ENCODE measurements at regions not wholly inside any gene's neighbourhood (a gene's known extent, or its start where the extent isn't known, plus 50 kb on each side); places are given as distances from the start of the nearest gene placed in this dataset.

DNA sequence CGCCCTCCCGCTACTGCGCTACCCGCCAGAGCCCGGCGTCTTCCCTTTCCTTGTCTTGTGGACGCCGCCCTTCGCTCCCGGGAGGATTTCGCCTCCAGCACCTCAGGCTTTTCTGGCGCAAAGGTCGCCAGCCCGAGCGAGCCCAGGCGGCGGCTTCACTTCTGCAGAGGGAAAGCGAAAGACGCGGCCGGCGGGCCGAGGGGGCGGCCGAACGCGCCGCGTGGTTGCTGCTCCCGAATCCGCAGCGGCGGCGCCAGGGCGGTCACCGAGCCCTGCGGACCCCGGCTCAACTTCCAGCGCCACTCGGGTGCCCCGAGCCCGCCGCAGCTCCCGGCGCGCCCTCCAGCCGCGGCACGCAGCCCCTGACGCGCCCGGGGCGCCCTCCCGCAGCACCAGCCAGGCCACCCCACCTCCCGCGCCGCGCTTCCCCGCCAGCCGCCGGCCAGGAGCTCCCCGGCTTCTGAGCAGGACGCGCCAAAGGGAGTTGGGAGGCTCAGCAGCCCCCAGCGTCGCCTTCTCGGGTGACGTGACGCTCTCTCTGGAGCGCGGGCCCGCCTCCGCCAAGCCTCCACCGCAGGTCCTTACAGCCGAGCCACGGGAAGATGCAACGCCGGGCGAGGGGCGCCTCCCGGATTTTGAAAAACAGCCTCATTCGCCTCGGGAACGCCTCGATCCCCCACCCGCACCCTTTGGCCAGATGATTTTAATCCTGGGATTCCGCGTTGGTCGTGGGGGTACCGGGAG, 84.9 kb upstream of the EPB41L3 start:
- peaks cover 22% of the 10 kb centered on the region for H3K4me1 ChIP-seq (ENCODE audit: control insufficient read depth, insufficient read depth, low read length)
- no peaks in the 10 kb centered on the region; a peak in 1 of 3 replicates for H3K36me3 ChIP-seq (ENCODE audit: control insufficient read depth in 2 of 2, insufficient read depth in 1 of 2, low read length in 2 of 2)
- TF ChIP-seq ZNF610 (tag by site-specific recombination; IDR thresholded peaks at IDR 0.05; ENCODE audit: borderline replicate concordance) (no peak), KLF10 (tag by site-specific recombination; IDR thresholded peaks at IDR 0.05) (peak; percentile 63; the same call in 1 of the 2 replicates), ZNF132 (tag by site-specific recombination; IDR thresholded peaks at IDR 0.05; ENCODE audit: borderline replicate concordance) (no peak), KLF9 (tag by site-specific recombination; IDR thresholded peaks at IDR 0.05; ENCODE audit: low read depth) (peak; percentile 30), GLIS1 (tag by site-specific recombination; IDR thresholded peaks at IDR 0.05) (0 out of 2 replicates have a peak, but pooled peaks have one; percentile 36), ZBTB26 (tag by site-specific recombination; optimal IDR thresholded peaks at IDR 0.05) (peak; percentile 49), ZBTB8A (tag by site-specific recombination; IDR thresholded peaks at IDR 0.05) (peak; percentile 19; the same call in 1 of the 2 replicates)
- TF ChIP-seq, protein P1, sequence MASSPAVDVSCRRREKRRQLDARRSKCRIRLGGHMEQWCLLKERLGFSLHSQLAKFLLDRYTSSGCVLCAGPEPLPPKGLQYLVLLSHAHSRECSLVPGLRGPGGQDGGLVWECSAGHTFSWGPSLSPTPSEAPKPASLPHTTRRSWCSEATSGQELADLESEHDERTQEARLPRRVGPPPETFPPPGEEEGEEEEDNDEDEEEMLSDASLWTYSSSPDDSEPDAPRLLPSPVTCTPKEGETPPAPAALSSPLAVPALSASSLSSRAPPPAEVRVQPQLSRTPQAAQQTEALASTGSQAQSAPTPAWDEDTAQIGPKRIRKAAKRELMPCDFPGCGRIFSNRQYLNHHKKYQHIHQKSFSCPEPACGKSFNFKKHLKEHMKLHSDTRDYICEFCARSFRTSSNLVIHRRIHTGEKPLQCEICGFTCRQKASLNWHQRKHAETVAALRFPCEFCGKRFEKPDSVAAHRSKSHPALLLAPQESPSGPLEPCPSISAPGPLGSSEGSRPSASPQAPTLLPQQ (tag by site-specific recombination; IDR thresholded peaks at IDR 0.05): 0 out of 2 replicates have a peak, but pooled peaks have one; percentile 11
- H3K9me3 ChIP-seq (ENCODE audit: control insufficient read depth, insufficient read depth, low read depth, low read length): no peaks in the 10 kb centered on the region
- H3K27ac ChIP-seq (ENCODE audit: extremely low read depth, low read depth, low read length): peak overlapping the region; percentile 96; the same call in 1 of the 2 replicates
- ChIA-PET CTCF (interaction anchor here (1.0 kb wide), 1 partner anchor 14 kb away, joined by 3 read pairs; no protein-coding TSS in a partner anchor), POLR2A (interaction anchor here (1.3 to 2.6 kb wide), 4 partner anchors 9 to 85 kb away, joined by 3 to 12 read pairs (median 7); partner anchors contain the start of gene EPB41L3)
- H3K4me3 ChIP-seq (ENCODE audit: low read depth, low read length): peak overlapping the region; percentile 61

- no peaks in the 10 kb centered on the region for H3K9me3 ChIP-seq (ENCODE audit: control insufficient read depth, insufficient read depth, low read depth, low read length)
- TF ChIP-seq, protein P2, sequence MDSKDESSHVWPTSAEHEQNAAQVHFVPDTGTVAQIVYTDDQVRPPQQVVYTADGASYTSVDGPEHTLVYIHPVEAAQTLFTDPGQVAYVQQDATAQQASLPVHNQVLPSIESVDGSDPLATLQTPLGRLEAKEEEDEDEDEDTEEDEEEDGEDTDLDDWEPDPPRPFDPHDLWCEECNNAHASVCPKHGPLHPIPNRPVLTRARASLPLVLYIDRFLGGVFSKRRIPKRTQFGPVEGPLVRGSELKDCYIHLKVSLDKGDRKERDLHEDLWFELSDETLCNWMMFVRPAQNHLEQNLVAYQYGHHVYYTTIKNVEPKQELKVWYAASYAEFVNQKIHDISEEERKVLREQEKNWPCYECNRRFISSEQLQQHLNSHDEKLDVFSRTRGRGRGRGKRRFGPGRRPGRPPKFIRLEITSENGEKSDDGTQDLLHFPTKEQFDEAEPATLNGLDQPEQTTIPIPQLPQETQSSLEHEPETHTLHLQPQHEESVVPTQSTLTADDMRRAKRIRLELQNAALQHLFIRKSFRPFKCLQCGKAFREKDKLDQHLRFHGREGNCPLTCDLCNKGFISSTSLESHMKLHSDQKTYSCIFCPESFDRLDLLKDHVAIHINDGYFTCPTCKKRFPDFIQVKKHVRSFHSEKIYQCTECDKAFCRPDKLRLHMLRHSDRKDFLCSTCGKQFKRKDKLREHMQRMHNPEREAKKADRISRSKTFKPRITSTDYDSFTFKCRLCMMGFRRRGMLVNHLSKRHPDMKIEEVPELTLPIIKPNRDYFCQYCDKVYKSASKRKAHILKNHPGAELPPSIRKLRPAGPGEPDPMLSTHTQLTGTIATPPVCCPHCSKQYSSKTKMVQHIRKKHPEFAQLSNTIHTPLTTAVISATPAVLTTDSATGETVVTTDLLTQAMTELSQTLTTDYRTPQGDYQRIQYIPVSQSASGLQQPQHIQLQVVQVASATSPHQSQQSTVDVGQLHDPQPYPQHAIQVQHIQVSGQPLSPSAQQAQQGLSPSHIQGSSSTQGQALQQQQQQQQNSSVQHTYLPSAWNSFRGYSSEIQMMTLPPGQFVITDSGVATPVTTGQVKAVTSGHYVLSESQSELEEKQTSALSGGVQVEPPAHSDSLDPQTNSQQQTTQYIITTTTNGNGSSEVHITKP (tag by site-specific recombination; IDR thresholded peaks at IDR 0.05): peak; percentile 73
- TF ChIP-seq ZNF335 (tag by site-specific recombination; conservative IDR thresholded peaks at IDR 0.05): 0 out of 2 replicates have a peak, but pooled peaks have one; percentile 9
- TF ChIP-seq SP3 (tag by site-specific recombination; IDR thresholded peaks at IDR 0.05): peak; percentile 18; the same call in 1 of the 2 replicates
- no peak for TF ChIP-seq ZNF768 (tag by site-specific recombination; IDR thresholded peaks at IDR 0.05)
- TF ChIP-seq KLF1 (tag by site-specific recombination; IDR thresholded peaks at IDR 0.05): 0 out of 2 replicates have a peak, but pooled peaks have one; percentile 70
- TF ChIP-seq ZNF202 (tag by site-specific recombination; IDR thresholded peaks at IDR 0.05; ENCODE audit: borderline replicate concordance): no peak
- TF ChIP-seq EGR2 (tag by site-specific recombination; IDR thresholded peaks at IDR 0.05; ENCODE audit: low read depth): peak; percentile 59
- TF ChIP-seq, protein P1 (tag by site-specific recombination; IDR thresholded peaks at IDR 0.05): no peak
- TF ChIP-seq ZFHX2 (tag by site-specific recombination; conservative IDR thresholded peaks at IDR 0.05): peak; percentile 53
- no peak for TF ChIP-seq ZNF132 (tag by site-specific recombination; IDR thresholded peaks at IDR 0.05; ENCODE audit: borderline replicate concordance)
- TF ChIP-seq ZEB2 (tag by site-specific recombination; IDR thresholded peaks at IDR 0.05): no peak
- peak; percentile 22; the same call in 1 of the 2 replicates for TF ChIP-seq CTCF (tag by site-specific recombination; IDR thresholded peaks at IDR 0.05)
- TF ChIP-seq ZNF623 (tag by site-specific recombination; IDR thresholded peaks at IDR 0.05): no peak
- TF ChIP-seq ZNF157 (tag by site-specific recombination; IDR thresholded peaks at IDR 0.05): no peak
- TF ChIP-seq SP2 (tag by site-specific recombination; IDR thresholded peaks at IDR 0.05): peak; percentile 31; the same call in 1 of the 2 replicates
- ChIA-PET POLR2A (interaction anchor here (0.6 to 2.6 kb wide), 3 partner anchors 8 to 100 kb away, joined by 3 to 8 read pairs (median 6); partner anchors contain the start of gene EPB41L3), CTCF (interaction anchor here (0.6 to 1.0 kb wide), 2 partner anchors 13 to 47 kb away, joined by 3 read pairs; no protein-coding TSS in a partner anchor)
- peaks cover 27% of the 10 kb centered on the region for H3K4me1 ChIP-seq (ENCODE audit: control insufficient read depth, insufficient read depth, low read length)
- H3K4me3 ChIP-seq (ENCODE audit: low read depth, low read length): peak overlapping the region; percentile 61
- peak overlapping the region; percentile 96; the same call in 1 of the 2 replicates for H3K27ac ChIP-seq (ENCODE audit: extremely low read depth, low read depth, low read length)
- H3K36me3 ChIP-seq (ENCODE audit: control insufficient read depth in 2 of 2, insufficient read depth in 1 of 2, low read length in 2 of 2): no peaks in the 10 kb centered on the region; a peak in 1 of 3 replicates
Observed at GRCh38 chr18:5627776-5628511, 84.1 kb upstream of the EPB41L3 start.
